Nephron (organoid): ENCODE measurements at regions not wholly inside any gene's neighbourhood (a gene's known extent, or its start where the extent isn't known, plus 50 kb on each side); places are given as distances from the start of the nearest gene placed in this dataset.
"Not testable (repeated sequence)": the region's sequence is repeated elsewhere in the genome, so short reads cannot be mapped to it uniquely, and the experiment has no call there.

Source experiments
- H3K27ac Mint-ChIP-seq, 3 experiments: 2 replicates each; pipeline ENCODE4 v1.8.0; 2020; ENCODE audit warnings: mixed read lengths in 3 of 3, mild to moderate bottlenecking in 2 of 3, moderate library complexity in 1 of 3
- H3K27me3 Mint-ChIP-seq: 2 replicates; pipeline ENCODE4 v1.8.0; 2021; ENCODE audit warnings: low read depth, mild to moderate bottlenecking, moderate library complexity, mixed read lengths
- H3K36me3 Mint-ChIP-seq: 2 replicates; pipeline ENCODE4 v1.8.0; 2020; ENCODE audit warnings: low read depth, mixed read lengths
- H3K4me1 Mint-ChIP-seq: 2 replicates; pipeline ENCODE4 v1.8.0; 2020; ENCODE audit warnings: mixed read lengths
- H3K4me3 Mint-ChIP-seq, 3 experiments: 2 replicates each; pipeline ENCODE4 v1.8.0; 2020; ENCODE audit warnings: mild to moderate bottlenecking in 3 of 3, mixed read lengths in 3 of 3, moderate library complexity in 2 of 3
- H3K9me3 Mint-ChIP-seq: 2 replicates; pipeline ENCODE4 v1.8.0; 2020; ENCODE audit warnings: mixed read lengths
- CTCF ChIP-seq, 3 experiments: fragments of 200-600 bp; sonication (generic); IDR thresholded peaks; one replicate each; pipeline ENCODE4 v1.5.0; 2021; ENCODE audit warnings: antibody characterized with exemption in 3 of 3; ENCODE audit not compliant: unreplicated experiment in 3 of 3

- no peaks in the 10 kb centered on the region for H3K4me1 Mint-ChIP-seq
- no peaks in the 10 kb centered on the region for H3K9me3 Mint-ChIP-seq
- H3K36me3 Mint-ChIP-seq = no peaks in the 10 kb centered on the region
- no peak for TF ChIP-seq CTCF (IDR thresholded peaks at IDR 0.05; ENCODE audit: unreplicated experiment in 3 of 3)
- no peaks in the 10 kb centered on the region for H3K27me3 Mint-ChIP-seq
- no peak overlapping the region for H3K27ac Mint-ChIP-seq
- H3K4me3 Mint-ChIP-seq = no peak overlapping the region
Measured at GRCh38 chr5:8561224-8561840, 692.4 kb downstream of the MTRR start.

- TF ChIP-seq CTCF (IDR thresholded peaks at IDR 0.05; ENCODE audit: unreplicated experiment in 3 of 3) = no peak
- Mint-ChIP-seq H3K36me3 (no peaks in the 10 kb centered on the region), H3K4me3 (no peak overlapping the region), H3K9me3 (no peaks in the 10 kb centered on the region), H3K27me3 (no peaks in the 10 kb centered on the region), H3K27ac (no peak overlapping the region), H3K4me1 (no peaks in the 10 kb centered on the region)
Measured at GRCh38 chr5:8561854-8562253, 692.9 kb downstream of the MTRR start.

- H3K36me3 Mint-ChIP-seq, H3K27ac Mint-ChIP-seq, H3K4me3 Mint-ChIP-seq, H3K27me3 Mint-ChIP-seq, H3K9me3 Mint-ChIP-seq, H3K4me1 Mint-ChIP-seq: not testable (repeated sequence)
Measured at GRCh38 chr5:8563540-8563939, 694.6 kb downstream of the MTRR start.

- Mint-ChIP-seq H3K27me3 (peaks cover 3% of the 10 kb centered on the region), H3K4me3 (no peak overlapping the region), H3K9me3 (no peaks in the 10 kb centered on the region), H3K27ac (no peak overlapping the region), H3K4me1 (no peaks in the 10 kb centered on the region), H3K36me3 (no peaks in the 10 kb centered on the region)
- TF ChIP-seq CTCF (IDR thresholded peaks at IDR 0.05; ENCODE audit: unreplicated experiment in 3 of 3) = no peak
Measured at GRCh38 chr5:8568858-8569257, 699.9 kb downstream of the MTRR start.

- no peak overlapping the region for H3K27ac Mint-ChIP-seq
- H3K4me3 Mint-ChIP-seq = no peak overlapping the region
- no peak for TF ChIP-seq CTCF (IDR thresholded peaks at IDR 0.05; ENCODE audit: unreplicated experiment in 3 of 3)
- H3K9me3 Mint-ChIP-seq = no peaks in the 10 kb centered on the region
- H3K27me3 Mint-ChIP-seq = peaks cover 3% of the 10 kb centered on the region
- H3K36me3 Mint-ChIP-seq = no peaks in the 10 kb centered on the region
- no peaks in the 10 kb centered on the region for H3K4me1 Mint-ChIP-seq
Measured at GRCh38 chr5:8570528-8570927, 701.6 kb downstream of the MTRR start.

- Mint-ChIP-seq H3K36me3 (no peaks in the 10 kb centered on the region), H3K4me3 (no peak overlapping the region)
- TF ChIP-seq CTCF (IDR thresholded peaks at IDR 0.05; ENCODE audit: unreplicated experiment in 3 of 3) = no peak
Measured at GRCh38 chr5:8576178-8576577, 707.2 kb downstream of the MTRR start.

More at GRCh38 chr5:8576178-8576577, 707.2 kb downstream of the MTRR start:
- Mint-ChIP-seq H3K27ac (no peak overlapping the region), H3K27me3 (peaks cover 8% of the 10 kb centered on the region), H3K4me1 (no peaks in the 10 kb centered on the region), H3K9me3 (no peaks in the 10 kb centered on the region)
